HG02678 (cell line): ENCODE measurements at regions not wholly inside any gene's neighbourhood (a gene's known extent, or its start where the extent isn't known, plus 50 kb on each side); places are given as distances from the start of the nearest gene placed in this dataset.

Experiments used
- ATAC-seq: cut with Tn5 transposase; IDR thresholded peaks from one replicate; pipeline ENCODE4 v1.9.1; 2021; ENCODE audit warnings: mild to moderate bottlenecking, moderate library complexity; ENCODE audit not compliant: unreplicated experiment

- ATAC-seq: no peak
These were observed 395.5 kb upstream of the BOD1L1 start for GRCh38 chr4:14023036-14023435.

- ATAC-seq: no peak
These were observed 396.4 kb upstream of the BOD1L1 start for GRCh38 chr4:14023896-14024295.

GRCh38 chr4:14025111-14025510, 397.6 kb upstream of the BOD1L1 start:
- no peak for ATAC-seq

- no peak for ATAC-seq
These were observed 398.4 kb upstream of the BOD1L1 start for GRCh38 chr4:14025891-14026290.

GRCh38 chr4:14028862-14029261, 401.3 kb upstream of the BOD1L1 start:
- ATAC-seq: no peak

GRCh38 chr4:14035076-14035475, 407.6 kb upstream of the BOD1L1 start:
- ATAC-seq: no peak

GRCh38 chr4:14043203-14043602, 415.7 kb upstream of the BOD1L1 start:
- no peak for ATAC-seq

- no peak for ATAC-seq
These were observed 419.1 kb upstream of the BOD1L1 start for GRCh38 chr4:14046642-14047041.

- no peak for ATAC-seq
These were observed 420.3 kb upstream of the BOD1L1 start for GRCh38 chr4:14047840-14048239.

GRCh38 chr4:14049946-14050345, 422.4 kb upstream of the BOD1L1 start:
- ATAC-seq: no peak

- ATAC-seq: no peak
These were observed 425.8 kb upstream of the BOD1L1 start for GRCh38 chr4:14053291-14053690.

GRCh38 chr4:14054391-14054790, 426.9 kb upstream of the BOD1L1 start:
- no peak for ATAC-seq

- ATAC-seq: no peak
These were observed 431.5 kb upstream of the BOD1L1 start for GRCh38 chr4:14059006-14059405.

- ATAC-seq: no peak
These were observed 437.5 kb upstream of the BOD1L1 start for GRCh38 chr4:14064984-14065383.

GRCh38 chr4:14065406-14065805, 437.9 kb upstream of the BOD1L1 start:
- ATAC-seq: no peak

GRCh38 chr4:14066979-14067378, 439.5 kb upstream of the BOD1L1 start:
- ATAC-seq: no peak

- ATAC-seq: no peak
These were observed 442.4 kb upstream of the BOD1L1 start for GRCh38 chr4:14069886-14070285.

GRCh38 chr4:14070289-14070880, 442.9 kb upstream of the BOD1L1 start:
- ATAC-seq: no peak

- no peak for ATAC-seq
These were observed 445.0 kb upstream of the BOD1L1 start for GRCh38 chr4:14072506-14072905.

GRCh38 chr4:14076776-14077175, 449.3 kb upstream of the BOD1L1 start:
- ATAC-seq: no peak

GRCh38 chr4:14078326-14078725, 450.8 kb upstream of the BOD1L1 start:
- no peak for ATAC-seq

- ATAC-seq: no peak
These were observed 452.1 kb upstream of the BOD1L1 start for GRCh38 chr4:14079601-14080000.

- no peak for ATAC-seq
These were observed 455.6 kb upstream of the BOD1L1 start for GRCh38 chr4:14083150-14083549.
